Bone marrow (tissue), 2 donors: ENCODE measurements at regions not wholly inside any gene's neighbourhood (a gene's known extent, or its start where the extent isn't known, plus 50 kb on each side); places are given as distances from the start of the nearest gene placed in this dataset.

Source experiments
- DNase-seq, 2 donors: peaks; one replicate each; lab custom pipeline; 2025; lab: John Stamatoyannopoulos, UW

DNA sequence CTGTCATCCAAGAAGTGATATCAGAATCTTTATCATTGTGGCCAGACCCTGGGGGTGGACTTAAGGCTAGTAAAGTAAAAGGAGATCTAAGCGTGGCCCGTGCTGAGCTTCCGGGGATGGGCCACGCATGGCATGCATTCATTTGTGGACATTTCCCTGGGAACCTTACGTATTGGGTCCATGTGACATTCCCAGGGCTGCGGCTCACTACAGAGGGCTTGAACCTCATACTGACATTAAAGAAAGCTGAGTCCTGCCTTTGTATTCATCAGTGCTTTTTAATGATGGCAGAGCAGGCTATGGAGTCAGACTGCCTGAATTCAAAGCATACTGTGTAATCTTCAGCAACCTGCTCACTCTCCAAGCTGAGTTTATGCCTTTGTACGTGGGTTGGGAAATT is 152.2 kb upstream of the AFDN start:
- no peak for DNase-seq

- DNase-seq, result no peak
These were observed 150.6 kb upstream of the AFDN start for GRCh38 chr6:167676000-167676665.

GRCh38 chr6:167676666-167677421 is 149.9 kb upstream of the AFDN start:
- DNase-seq, result no peak

- no peak for DNase-seq
These were observed 149.3 kb upstream of the AFDN start for GRCh38 chr6:167677422-167677789.

DNA sequence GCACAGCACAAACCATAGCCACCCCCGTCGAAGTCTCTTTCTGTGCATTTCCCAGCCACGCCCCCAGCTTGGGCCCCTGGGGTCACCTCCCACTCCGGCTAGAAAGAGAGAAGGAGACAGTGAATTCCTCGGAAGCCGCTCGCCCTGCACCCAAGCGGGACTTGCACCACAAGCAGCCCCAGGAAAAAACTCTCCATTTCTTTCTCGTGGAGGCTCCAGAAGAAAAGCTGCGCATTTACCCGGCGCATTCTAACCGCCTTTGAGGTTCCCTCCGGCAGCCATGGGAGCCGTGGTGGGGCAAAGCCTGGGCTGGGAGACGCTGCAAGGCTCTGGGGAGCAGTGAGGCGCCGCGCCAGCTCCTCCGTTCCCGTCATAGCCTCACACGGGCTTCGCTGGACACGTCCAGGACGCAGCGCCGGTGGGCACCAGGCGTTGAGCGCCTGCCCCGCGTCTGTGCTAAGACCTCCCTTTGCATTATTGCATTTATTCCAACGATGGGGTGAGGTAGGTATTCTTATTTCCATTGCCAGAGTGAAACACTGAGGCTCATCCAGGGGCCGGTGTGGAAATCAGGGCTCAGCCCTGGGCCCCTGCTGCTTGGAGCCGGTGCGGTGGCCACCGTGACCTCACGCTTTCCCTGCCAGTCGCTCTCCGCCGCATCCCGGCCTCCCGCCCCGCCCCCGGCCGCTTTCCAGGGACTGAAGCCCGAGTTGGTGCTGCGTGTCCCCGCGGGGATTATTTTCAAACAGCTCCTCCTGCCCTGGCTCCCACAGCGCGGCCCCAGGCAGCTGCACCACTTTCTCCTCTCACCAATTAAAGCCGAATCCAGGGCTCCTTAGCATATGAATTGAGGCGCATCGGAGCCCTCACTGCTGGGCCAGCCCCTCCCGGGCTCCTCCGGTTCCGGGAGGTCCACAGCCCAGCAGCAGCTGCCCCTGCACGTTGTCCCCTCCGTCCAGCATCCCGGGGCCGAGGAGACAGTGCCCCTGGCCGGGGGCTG is 148.3 kb upstream of the AFDN start:
- DNase-seq, result no peak

- no peak for DNase-seq
These were observed 147.5 kb upstream of the AFDN start for GRCh38 chr6:167679122-167679736.

DNA sequence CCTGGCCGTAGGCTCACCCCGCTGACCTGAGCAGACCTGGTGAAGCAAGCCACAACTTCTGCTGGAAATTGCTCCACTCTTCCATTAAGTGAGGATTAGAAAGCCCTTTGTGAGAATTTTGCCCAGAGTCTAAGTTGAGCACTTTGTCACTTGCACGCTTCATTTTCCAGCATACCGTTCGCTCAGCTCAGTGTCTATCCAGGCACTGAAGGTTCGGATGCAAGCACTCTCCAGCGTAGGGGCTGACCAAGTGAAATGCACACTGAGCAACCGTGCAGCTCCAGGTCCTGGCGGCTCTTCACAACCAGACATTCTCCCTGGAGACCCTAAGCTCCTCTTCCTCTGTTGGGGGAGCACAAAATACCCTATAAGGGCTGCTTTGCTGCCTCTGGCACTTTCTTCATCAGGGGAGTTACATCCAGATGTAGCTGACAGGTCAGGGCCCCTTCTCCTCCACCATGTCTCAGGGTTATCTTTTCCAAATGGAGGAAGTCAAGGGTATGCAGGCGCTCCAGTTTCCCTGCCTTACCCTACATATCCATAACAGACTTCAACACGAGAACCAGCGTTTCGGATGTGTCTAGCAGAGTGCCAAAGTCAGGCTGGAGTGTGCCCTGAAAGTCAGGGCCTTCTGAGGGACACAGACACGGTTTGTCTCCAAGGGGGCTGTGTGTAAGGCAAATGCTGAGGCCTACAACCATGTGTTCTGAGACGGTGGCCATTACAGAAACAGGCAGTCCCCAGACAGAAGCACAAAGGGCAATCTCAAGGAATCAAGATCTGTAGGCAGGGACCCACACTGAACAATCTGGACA is 146.7 kb upstream of the AFDN start:
- DNase-seq, result no peak

- no peak for DNase-seq
These were observed 146.0 kb upstream of the AFDN start for GRCh38 chr6:167680605-167681149.

DNA sequence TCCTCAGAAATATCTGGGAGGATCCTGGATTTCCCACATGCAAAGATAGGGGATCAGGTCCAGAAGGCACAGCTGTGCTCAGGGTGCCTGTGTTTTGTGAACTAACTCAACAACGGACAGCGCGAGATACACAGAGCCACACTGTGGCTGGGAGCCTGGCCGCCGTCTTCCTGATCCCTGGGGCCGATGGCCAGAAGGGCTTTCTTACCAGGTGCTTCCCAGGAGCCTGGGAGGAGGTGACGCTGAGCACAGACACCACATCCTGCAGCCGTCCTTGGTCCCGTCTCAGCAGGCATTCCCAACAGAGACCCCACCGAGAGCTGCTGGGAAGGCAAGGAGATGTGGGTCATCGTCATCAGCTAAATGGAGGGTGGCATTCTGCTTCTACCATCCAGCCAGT is 144.6 kb upstream of the AFDN start:
- DNase-seq, result no peak

GRCh38 chr6:167682546-167683027 is 144.1 kb upstream of the AFDN start:
- no peak for DNase-seq

DNA sequence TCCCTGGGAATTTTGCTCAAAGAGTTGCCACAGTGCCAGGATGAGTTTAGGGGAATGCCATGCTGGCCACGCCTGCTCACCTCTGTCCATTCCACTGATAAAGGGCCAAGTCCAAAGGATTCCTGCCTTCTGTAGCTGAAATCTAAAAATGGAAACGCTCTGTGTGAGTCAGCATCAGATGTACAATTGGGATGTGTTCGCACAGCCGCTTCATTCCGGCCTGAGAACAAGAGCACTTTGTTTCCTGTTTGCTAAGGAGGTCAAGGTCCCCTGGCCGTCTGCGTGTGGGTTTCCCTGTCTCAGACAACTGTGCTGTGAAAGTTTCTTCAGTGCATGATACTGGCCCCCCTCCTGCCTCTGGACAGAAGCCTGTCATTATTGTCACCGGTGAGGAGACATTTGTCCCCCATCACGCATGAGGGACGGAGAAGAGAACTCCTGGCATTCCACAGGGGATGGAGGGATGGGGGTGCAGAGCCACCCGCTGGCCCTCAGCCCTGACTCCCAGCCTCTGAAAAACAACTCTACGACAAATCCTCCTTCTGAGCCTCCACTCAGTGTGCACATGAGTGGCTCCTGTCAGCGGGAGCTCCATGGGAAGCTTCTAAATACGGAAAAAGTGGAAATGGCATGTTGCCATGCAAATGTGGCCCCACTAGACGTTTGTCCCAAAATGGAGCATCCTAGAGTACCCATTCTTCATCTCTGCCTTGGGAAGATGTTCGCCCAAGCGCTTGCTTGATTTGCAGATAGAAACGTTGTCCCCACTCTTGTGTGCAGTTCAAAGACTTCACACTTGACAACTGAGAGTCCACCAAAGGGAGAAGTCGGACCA is 143.5 kb upstream of the AFDN start:
- no peak for DNase-seq

GRCh38 chr6:167684276-167685104 is 142.2 kb upstream of the AFDN start:
- DNase-seq, result no peak

- DNase-seq, result no peak
These were observed 141.1 kb upstream of the AFDN start for GRCh38 chr6:167685654-167686053.

DNA sequence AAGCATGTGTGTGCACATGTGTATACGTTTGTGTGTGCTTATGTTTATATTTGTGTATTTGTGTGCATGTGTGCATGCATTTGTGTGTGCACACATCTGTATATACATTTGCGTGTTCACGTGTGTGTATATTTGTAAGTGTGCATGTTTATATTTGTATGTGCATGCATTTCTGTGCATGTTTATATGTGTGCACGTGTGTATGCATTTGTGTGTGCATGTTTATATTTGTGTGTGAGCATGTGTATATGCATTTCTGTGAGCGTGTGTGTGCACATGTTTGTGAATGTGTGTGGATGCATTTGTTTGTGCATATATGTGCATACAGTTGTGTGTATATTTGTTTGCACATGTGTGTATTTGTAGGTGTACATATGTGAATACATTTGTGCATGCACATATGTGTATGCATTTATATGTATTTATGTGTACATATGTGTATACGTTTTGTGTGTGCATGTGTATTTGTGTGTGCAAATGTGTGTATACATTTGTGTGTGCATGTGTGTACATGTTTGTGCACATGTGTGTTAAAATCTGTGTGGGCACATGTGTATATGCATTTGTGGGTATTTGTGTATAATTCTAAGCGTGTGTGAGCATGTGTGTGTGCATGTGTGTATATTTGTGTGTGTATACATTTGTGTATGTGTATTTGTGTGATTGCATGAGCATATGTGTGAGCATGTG is 140.4 kb upstream of the AFDN start:
- DNase-seq, result no peak

GRCh38 chr6:167687116-167687725 is 139.5 kb upstream of the AFDN start:
- DNase-seq, result no peak

DNA sequence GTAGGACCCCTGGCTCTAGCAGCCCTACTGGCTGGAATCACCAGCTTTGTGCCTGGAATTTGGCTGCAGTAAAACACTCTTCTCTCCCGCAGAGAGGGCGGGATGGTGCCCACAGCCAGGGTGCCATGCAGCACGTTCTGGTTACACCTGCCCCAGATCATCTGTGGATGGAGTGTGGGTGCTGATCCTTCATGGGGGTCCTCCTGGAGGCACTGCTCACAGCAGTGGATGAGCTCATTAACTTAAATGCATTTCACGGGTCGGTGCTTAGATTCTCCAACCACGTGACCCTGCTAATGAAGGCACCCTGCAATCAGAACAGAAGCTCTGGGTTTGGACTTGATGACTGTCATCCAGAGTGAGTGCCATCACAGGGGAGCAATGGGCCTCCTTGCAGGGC is 138.6 kb upstream of the AFDN start:
- no peak for DNase-seq

GRCh38 chr6:167689278-167689677 is 137.4 kb upstream of the AFDN start:
- DNase-seq, result no peak

DNA sequence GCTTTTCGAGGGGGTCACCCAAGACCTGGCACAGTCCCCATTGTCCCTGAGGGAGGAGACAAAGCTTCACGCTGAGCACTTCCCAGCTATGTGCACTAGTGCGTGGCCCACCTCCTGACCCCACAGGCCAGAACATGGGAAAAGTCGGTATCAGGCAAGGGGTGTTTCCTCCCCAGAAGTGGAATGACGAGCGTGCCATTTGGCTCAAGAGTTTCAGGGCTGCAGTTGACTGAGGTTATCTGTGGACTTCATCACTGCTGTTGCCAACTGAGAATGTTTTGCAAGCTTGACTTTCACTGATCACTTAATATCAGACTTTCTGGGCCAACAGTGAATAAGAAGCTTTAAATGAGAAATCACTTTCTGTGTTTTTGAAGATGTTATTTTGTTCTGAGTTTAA is 137.0 kb upstream of the AFDN start:
- no peak for DNase-seq
